Urinary bladder (tissue), 3 donors: ENCODE measurements at regions not wholly inside any gene's neighbourhood (a gene's known extent, or its start where the extent isn't known, plus 50 kb on each side); places are given as distances from the start of the nearest gene placed in this dataset.

Experiments used
- DNase-seq: peaks from one replicate; pipeline ENCODE4 v3.0.0-alpha.2; 2015; ENCODE audit errors: extremely low spot score
- H3K27ac ChIP-seq: one replicate; pipeline ENCODE4 v1.5.1; 2013; ENCODE audit warnings: low read depth, mild to moderate bottlenecking, moderate library complexity
- H3K36me3 ChIP-seq: one replicate; pipeline ENCODE4 v1.6.1; 2013; ENCODE audit warnings: mild to moderate bottlenecking, moderate library complexity; ENCODE audit not compliant: insufficient read depth
- H3K4me1 ChIP-seq: one replicate; pipeline ENCODE4 v1.6.1; 2013; ENCODE audit warnings: mild to moderate bottlenecking, moderate library complexity; ENCODE audit not compliant: insufficient read depth
- H3K4me3 ChIP-seq: one replicate; pipeline ENCODE4 v1.5.1; 2013; ENCODE audit warnings: low read depth, low read length
- WGBS: extraction: QIAGEN DNeasy Blood & Tissue Kit; methylation state at CpG from one replicate; pipeline ENCODE4 v1.1.7; 2013; 5-methylcytosine and 5-hydroxymethylcytosine counted together
- donor health status: healthy with polysubstance abuse.
- donor health status: healthy.

DNA sequence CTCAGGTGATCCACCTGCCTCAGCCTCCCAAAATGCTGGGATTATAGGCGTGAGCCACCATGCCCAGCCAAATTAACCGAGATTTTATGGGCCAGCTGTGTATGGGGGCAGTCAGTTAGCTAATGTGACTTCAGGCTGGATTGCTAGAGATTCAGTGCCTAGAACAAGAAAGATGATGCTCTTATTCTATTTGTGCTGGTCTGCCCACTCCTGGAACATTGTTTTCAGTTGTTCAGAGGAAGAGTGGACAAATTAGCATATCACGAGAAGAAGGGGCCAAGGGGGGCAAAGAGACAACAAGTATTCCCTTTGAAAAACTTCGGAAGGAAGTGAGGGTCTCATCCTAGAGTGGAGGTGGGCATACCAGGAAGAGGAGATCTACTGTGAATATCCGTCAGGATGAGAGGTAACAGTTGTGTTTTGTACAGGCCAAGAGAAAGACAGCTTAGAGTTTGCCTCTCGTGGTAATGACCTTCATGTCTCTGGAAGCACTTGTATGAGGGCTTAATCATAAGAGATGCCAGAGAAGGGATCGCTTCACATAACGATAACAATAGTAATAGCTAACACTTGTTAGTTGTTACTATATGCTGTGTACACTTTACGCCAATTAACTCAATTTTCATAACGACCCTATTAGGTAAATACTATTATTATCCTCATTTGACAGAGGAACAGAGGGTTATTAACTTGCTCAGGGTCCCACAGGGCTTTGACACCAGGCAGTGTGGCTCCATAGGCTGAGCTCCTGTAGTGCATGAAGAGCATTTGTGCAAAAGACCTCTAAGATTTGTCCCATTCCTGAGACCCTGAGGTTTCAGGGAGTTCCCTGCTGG lies 138.3 kb downstream of the DDX1 start:
- no peaks in the 10 kb centered on the region for H3K36me3 ChIP-seq
- peaks cover 3% of the 10 kb centered on the region for H3K4me1 ChIP-seq
- no peak overlapping the region for H3K4me3 ChIP-seq
- 70% methylated on average over 10 of the region's 10 CpGs for WGBS
- DNase-seq, result no peak
- H3K27ac ChIP-seq, result no peak overlapping the region

DNA sequence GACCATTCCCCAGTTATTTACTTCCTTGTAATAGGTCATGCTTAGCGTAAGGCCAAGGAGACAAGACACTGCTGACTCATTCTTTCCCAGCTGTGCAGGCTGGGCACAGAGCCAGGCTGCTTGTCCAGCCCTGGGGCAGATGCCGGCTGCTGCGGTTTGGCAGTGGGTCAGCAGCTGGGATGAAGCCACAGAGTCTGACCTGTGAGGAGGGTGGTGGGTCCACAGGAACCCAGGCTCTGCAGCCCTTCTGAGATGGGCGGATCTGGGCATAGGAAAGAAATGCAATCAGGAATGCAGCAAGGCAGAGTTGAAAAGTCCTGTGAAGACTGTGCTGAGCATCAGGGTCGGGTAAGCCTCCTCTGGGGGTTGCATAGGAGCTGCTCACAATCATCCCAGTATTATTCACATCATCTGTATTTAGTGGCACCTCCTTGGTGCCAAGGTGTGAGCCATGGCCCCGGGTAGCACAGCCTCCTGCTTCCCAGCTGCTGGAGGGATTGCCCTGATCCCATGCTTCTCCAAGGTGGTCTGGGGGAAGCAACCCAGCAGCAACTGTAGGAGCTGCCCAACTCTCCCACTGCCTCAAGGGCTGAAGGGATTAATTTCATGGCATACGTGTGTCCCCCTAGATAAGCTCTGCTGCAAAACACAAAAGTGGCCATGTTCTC lies 139.0 kb downstream of the DDX1 start:
- DNase-seq, result peak; percentile 70
- WGBS, result 8% methylated on average over 7 of the region's 7 CpGs
- Histone ChIP-seq H3K4me3 (no peak overlapping the region), H3K27ac (no peak overlapping the region), H3K36me3 (no peaks in the 10 kb centered on the region), H3K4me1 (peaks cover 3% of the 10 kb centered on the region)

DNA sequence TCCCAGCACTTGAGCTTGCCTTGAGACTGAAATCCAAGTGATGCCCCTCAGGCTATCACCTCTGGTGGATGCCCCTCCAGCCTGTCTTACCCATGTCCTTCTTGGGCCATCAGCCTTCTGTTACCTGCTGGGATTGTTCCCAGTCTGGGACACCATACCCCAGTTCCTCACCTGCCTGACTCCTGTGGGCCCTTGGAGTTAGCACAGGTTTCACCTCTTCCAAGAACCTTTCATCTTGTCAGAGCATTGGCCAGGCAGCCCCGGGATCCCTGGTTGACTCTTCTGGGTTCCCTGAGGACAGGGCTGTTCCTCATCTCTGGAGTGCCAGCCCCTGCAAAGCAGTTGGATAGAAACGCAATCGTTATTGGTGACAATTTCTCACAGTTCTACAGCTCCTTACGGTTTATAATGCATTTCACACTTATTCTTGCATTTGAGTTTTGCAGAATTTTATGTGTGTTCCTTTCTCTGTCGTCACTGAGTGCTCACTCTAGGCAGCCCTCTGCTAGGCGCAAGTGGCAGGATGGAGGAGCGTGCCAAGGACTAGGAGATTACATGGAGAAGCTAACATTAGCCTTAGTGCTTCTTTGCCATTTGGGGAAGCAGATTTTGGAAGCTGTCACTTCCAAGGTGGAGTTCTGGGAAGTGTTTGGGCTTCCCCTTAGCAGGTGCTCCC lies 139.7 kb downstream of the DDX1 start:
- Histone ChIP-seq H3K36me3 (no peaks in the 10 kb centered on the region), H3K4me3 (no peak overlapping the region), H3K4me1 (peaks cover 3% of the 10 kb centered on the region), H3K27ac (no peak overlapping the region)
- no peak for DNase-seq
- WGBS, result 92% methylated on average over 7 of the region's 7 CpGs

DNA sequence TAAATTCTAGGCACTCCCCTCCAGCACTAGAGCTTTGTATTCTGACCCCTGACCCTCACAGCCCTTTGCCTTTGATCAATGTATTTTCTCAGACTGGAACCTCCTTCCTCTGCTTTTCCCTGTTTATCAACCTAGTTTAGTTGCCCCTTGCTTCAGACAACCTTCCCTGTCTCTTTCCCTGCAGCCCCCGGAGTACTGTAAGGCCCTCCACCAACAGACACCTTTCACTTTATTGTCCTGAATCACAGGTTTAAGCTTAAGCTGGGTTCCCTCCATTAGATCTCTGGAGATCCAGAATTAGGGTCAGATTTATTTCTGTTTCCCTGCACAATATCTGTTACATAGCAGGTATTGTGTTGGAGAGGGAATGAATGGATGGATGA lies 140.2 kb downstream of the DDX1 start:
- no peak for DNase-seq
- Histone ChIP-seq H3K4me1 (peaks cover 3% of the 10 kb centered on the region), H3K36me3 (no peaks in the 10 kb centered on the region), H3K4me3 (no peak overlapping the region), H3K27ac (no peak overlapping the region)
- WGBS, result 100% methylated on average over 1 of the region's 1 CpG

DNA sequence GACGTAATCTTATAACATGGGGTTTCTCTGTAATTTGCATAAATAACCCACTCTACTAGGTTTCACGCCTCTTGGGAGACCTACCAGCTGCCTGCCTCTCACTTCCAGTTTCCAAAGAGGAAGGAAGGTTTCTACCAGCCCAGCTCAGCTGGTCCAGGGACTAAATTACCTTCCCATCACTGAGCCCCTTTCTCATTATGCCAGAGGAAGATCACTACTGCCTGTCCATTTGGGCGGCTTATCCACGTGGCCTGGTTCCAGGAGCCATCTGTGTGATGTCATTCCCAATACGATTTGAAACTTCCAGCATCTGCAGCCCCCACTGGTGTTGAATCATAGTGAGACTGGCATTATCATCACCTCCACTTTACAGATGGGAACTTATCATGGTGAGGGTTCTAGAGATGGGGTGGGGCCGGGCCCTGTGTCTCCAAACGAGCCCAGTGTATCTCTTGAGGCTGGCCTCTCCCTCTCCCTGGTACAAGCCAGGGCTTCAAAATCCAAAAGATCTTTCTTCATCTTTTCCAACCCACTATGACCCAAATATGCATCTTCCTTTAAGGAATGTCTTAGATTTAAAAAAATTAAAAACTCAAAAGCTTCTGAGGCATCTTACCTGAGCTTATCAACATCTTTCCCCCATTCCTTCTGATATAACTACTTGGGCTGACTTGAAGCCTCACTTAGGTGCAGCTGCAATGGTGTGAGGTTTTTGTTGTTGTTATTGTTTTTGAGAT lies 140.8 kb downstream of the DDX1 start:
- no peak overlapping the region for H3K4me3 ChIP-seq
- peaks cover 3% of the 10 kb centered on the region for H3K4me1 ChIP-seq
- DNase-seq, result no peak
- H3K36me3 ChIP-seq, result no peaks in the 10 kb centered on the region
- 63% methylated on average over 7 of the region's 7 CpGs for WGBS
- H3K27ac ChIP-seq, result no peak overlapping the region

DNA sequence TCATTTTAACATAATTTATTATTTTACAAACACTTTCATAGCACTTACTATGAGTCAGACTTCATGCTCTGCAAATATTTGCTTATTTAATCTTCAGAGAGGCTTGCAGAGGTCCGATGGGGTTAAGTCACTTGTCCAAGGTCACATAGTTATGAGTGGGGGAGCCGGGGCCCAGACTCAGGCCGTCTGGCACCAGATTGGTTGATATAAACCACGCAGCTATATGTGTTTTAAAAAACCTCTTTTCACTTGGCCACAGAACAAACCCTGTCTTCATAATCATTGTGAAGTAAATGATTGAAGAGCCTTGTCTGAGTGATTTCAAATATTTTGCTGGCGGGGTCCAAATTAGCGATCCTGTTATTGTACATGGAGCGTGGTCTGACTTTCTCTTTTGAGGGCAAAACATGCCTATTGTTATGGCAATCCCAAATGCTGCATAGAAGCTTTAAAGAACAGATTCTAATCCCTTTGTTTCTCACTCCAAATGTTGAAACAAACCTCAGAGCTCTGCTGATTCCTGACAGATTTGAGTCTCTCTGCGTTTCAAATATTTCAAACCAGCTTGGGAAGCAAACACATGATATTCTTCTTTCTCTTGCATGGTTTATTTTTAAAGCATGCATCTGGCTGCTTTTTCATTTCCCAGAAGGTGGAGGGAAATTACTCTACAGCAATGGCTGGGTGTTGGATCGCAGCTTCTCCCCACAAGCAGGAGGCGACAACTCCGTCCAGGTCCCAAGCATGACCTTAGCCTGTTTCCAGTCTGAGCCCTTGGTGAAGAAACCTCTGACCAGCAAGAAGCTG lies 142.4 kb downstream of the DDX1 start:
- WGBS, result 25% methylated on average over 11 of the region's 11 CpGs
- no peak overlapping the region for H3K27ac ChIP-seq
- H3K36me3 ChIP-seq, result no peaks in the 10 kb centered on the region
- DNase-seq, result no peak
- no peak overlapping the region for H3K4me3 ChIP-seq
- H3K4me1 ChIP-seq, result peaks cover 3% of the 10 kb centered on the region

DNA sequence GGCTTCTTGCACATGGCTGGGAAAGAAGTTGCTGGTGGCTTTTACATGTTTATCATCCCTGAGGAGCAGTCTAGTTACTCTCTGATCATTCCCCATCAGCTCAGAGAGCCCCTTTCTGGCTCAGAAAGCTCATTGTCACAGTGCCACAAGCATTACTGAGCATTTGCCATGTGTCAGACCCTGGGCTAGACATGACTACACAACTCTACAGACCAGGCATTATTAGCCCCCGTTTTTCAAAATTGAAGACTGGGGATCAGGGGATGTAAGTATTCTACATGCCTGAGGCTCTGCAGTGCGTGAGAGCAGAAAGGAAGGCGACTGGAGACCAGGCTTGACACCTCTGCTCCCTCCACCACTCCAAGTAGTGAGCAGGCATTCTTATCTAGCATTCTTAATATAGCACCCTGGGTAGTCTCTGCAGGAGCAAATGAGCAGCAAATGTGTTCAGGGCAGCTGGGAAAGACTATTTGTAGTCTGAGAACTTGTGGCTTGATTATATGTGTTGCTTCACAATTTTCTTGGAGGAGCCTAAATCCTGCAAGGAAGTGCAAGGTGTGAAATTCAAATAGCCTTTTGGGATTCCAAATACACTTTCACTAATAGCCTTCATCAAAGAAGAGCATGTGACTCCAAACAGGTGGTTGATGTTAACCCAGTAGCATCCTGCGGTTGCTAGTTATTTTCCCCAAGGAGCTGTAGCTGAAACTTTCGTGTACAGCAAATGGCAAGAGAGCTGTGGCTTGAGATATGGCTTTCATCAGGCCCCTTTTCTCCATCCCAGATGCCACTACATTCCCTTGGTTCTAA lies 143.2 kb downstream of the DDX1 start:
- Histone ChIP-seq H3K4me3 (no peak overlapping the region), H3K27ac (no peak overlapping the region), H3K4me1 (peaks cover 3% of the 10 kb centered on the region), H3K36me3 (no peaks in the 10 kb centered on the region)
- WGBS, result 57% methylated on average over 5 of the region's 5 CpGs
- DNase-seq, result no peak

DNA sequence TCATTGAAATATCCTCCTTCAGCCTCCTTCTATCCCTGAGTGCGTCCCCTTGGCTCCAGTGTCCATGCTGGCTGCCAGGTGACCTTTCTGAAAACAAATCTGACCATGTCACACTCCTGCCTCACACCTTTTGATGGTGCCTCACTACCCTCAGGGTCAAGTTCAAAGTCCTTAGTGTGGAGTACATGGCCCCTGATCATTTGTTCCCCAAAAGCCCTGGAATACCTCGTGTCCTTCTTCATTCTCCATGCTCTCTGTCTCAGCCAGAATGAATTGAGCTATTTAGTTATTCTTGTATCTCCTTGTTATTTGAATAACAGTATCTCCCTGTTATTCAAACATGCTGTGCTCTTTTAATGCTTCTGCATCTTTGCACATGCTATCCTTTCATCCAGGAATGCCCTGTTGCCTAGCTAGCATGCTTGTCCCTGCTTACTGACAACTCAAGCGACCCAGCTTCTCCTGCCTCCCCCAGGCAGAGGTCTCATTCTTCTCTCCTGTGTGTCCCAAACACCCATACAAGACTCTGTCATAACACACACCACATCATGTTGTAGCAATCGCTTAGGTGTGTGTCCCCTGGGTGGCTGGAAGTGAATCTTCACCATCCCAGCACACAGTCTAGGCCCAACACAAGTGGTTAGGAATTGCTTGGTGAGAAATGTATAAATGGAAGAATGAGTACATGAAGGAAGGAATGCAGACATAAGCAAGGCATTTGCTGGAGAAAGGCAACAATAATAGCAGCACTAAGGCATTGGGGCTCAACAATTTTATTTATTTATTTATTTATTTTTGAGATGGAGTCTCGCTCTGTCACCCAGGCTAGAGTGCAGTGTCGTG lies 144.0 kb downstream of the DDX1 start:
- Histone ChIP-seq H3K36me3 (no peaks in the 10 kb centered on the region), H3K4me3 (no peak overlapping the region), H3K4me1 (peaks cover 3% of the 10 kb centered on the region), H3K27ac (no peak overlapping the region)
- 92% methylated on average over 6 of the region's 6 CpGs for WGBS
- DNase-seq, result no peak

DNA sequence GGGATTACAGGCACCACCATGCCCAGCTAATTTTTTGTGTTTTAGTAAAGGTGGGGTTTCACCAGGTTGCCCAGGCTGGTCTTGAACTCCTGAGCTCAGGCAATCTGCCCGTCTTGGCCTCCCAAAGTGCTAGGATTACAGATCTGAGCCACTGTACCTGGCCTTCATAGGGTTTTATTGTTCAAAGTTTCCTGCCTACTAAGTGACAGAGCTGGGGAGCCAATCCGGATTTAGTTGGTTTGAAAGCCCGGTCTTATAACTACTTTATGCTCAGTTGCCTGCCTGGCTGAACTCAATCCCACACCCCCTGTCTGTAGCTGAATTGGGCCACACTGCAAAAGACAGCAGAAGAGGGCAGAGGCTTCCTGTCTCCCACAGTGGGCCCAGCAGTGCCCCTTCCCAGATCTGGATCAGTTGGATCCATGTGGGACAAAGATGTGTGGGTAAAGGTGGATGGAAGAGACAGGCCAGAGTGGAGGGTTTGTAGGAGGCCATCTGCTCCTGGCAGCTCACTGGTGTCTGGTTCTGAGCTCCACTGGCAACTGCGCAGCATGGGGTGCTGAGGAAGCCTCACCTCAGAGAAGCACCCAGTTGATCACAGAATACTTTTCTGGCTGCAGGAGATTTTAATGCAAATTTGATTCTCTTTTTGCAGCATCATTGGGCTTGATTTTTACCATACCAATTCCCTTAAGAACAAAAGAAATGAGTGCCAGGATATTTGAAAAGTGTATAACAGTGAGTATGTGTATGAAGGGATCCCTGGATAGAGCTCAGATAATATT lies 144.9 kb downstream of the DDX1 start:
- no peak overlapping the region for H3K27ac ChIP-seq
- H3K36me3 ChIP-seq, result no peaks in the 10 kb centered on the region
- WGBS, result 99% methylated on average over 4 of the region's 4 CpGs
- no peaks in the 10 kb centered on the region for H3K4me1 ChIP-seq
- DNase-seq, result no peak
- H3K4me3 ChIP-seq, result no peak overlapping the region

DNA sequence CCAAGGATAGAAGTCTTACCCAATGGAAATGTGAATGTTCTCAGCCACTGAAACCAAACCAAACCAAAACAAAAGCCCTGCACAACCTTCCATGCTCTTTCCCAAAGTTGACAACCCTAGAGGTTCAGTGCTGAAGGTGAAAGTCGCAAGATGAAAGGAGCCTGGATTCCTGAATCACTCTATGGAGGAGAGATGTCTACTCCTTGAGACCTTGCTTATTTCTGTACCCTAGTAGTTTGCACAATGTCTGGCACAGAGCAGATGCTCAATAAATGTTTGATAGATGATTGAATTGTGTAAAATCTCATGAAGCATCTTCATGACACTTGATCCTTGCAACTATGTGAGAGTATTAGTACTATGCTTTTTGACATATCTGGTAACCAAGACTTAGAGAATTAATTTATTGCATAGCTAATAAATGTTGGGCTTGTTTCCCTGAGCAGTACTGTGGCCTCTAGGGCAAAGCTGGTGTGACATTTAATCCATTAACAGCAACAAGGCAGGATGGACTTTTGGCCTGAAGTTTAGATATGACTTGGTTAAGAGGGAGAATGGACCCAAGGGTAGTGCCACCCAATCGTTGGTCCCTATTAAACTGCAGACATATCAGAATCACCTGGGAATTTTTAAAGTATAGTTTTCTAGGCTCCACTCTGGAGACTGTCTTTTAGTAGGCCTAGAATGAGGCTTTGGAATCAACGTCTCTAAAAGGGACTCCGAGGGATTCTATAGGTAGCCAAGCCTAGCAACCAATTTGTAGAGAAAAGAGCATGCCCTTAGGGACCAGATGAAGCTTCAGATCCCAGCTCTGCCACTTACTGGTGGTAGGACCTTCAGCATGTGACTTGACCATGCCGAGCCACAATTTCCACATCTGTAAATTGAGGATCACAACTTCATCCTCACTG lies 145.9 kb downstream of the DDX1 start:
- H3K4me1 ChIP-seq, result no peaks in the 10 kb centered on the region
- 95% methylated on average over 5 of the region's 5 CpGs for WGBS
- no peak overlapping the region for H3K27ac ChIP-seq
- H3K4me3 ChIP-seq, result no peak overlapping the region
- DNase-seq, result no peak
- H3K36me3 ChIP-seq, result no peaks in the 10 kb centered on the region
